Stimulated activated CD4-positive, alpha-beta T cell treated with anti-CD3 and anti-CD28 coated beads, Interleukin-12 subunit alpha, Interleukin-12 subunit beta, amount 100 ng/mL, for 48 hours (primary cell): ENCODE measurements at regions not wholly inside any gene's neighbourhood (a gene's known extent, or its start where the extent isn't known, plus 50 kb on each side); places are given as distances from the start of the nearest gene placed in this dataset.

Experiments used
- DNase-seq, 3 donors: peaks; one replicate each; pipeline ENCODE4 v3.0.0-alpha.2; 2020; ENCODE audit warnings: low read depth in 2 of 3, low spot score in 1 of 3

DNA sequence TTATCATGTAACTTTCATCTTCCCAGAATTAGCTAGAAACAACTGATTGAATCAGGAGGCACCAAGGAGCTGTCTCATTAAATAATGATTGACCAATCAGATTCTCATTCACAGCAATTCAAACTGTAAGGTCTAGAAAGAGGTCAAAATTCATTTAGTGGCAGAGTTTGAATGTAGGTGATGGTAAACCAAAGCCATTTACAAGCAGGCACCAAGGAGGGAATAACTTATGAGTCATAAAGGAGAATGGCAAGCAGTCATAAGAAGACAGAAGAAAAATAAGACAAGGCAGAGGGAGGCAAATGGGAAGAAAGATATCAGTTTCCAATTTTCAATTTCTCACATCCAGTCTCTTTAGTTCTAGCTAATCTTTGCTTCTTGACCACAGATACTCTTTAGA lies 52.9 kb upstream of the DEFB112 start:
- no peak for DNase-seq

DNA sequence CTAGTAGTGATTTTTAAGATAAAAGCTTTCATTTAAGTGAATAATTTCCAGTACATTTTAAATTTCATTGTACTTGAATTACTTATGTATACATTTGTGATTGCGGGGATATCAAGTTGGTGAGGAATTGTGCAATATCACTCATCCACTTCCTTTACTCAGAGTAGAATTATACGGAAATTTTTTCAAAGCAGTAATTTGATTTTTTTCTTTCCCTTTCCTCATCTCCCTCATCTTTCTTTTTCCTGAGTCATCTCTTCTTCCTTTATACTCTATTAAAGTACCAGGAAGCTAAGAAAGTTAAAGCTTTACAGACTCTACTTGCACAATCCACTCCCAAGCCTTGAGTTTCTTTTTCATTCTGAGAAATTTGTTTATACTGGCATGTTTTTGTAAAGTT lies 60.9 kb upstream of the DEFB112 start:
- DNase-seq, result no peak

DNA sequence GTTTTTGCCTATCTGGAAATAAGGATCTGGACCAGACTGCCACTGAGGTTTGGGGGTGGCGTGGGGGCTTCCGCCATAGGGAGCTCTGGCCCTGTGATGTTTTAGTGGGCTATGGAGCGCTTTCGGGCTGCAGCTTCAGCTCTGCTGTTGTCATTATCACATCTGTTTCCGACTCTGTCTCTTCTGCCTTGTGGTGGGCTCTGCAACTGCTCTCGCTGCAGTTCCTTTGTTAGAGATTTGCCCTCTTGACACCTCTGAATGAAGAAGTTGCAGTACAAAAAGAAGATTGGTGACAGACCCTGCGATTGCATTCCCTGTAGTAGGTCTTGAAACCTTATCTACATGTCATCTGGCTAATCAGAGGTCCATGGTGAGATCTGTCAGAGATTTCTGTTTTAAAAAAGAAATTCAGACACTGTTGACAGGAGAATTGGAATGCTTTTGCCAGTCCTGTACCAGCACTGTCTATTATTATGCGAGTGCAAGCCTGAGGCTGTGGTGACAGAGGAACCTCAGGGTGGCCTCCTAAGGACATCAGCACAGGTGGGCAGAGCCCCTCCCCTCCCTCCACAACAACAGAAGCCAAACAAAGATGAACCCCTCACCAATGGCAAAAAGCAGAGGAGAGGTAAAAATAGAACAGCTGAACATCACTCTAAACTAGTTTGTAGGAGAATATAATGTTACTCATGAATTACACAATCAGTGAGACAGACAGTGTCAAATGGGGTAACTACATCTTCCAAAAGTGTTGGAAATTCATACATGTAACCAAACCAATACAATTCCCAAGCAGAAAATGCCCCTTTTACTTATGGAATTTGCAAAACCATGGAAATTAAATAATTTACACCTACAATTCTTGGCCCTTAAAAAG lies 63.5 kb upstream of the DEFB112 start:
- no peak for DNase-seq

DNA sequence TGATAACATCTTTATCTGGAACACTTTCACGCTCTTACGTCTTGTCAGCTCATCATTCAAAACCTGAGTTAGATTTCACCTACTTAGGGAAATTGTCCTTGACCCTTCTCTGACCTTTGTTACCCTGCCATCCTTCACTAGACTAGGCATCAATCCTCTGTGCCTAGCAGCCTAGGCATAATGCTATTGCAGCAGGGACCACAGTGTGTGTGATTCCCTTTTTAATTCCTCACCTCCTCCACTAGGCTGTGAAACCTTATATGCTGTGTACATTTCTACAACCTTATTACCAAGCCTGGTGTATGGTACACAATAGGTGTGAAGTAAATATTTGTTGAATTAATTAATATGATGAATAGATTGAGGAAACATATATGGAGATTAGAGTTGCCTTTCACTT lies 66.7 kb upstream of the DEFB112 start:
- no peak for DNase-seq

DNA sequence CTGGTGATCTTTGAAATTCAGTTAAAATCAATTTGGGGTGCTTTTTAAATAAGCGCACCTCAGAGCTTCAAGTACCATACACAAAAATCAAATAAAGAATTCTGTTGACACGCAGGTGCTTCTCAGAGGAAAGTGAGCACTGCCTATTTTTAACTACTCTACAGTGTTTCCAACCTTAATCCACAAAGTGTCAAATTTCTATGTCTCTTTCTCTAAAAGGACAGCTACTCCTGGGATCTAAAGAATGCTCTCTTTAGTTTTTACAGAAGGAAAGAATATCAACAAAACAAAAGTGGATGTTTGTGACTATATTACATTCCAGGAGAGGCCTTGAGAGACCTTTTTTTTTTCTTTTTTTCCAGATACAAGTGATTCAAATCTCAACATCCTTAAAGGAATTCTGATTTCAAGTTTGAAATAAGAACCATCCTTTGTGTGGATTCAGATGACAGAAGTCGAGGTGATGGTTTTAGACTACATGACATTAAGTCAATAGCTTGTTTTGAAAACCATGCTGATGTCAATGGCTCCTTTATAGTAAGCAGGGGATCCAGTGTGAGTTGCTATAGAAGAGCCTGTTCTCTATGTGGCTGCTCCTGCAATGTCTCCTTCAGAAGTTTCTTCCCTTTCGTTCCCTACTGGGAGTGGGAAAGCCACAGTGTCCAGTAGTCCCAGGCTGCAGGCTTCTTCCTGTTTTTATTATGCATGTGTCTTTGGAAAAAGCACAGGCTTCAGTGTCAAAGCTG lies 67.2 kb upstream of the DEFB112 start:
- DNase-seq, result no peak

DNA sequence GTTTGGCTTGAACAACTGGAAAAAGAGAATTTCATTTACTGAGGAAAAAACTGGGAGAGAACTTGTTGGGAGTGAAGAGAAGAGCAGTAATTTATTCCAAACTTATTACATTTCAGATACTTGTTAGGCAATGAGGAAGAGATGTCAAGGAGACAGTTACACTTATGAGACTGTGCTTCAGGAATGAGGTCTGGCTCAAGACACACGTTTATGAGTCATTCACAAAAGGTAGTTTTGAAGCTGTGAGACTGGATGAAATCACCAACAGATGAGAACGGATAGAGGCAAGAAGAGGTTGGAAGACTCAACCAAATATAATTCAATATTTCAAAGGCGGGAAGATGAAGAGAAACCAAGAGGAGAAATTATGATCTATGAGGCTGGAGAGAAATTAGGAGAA lies 70.6 kb upstream of the DEFB112 start:
- DNase-seq, result no peak

DNA sequence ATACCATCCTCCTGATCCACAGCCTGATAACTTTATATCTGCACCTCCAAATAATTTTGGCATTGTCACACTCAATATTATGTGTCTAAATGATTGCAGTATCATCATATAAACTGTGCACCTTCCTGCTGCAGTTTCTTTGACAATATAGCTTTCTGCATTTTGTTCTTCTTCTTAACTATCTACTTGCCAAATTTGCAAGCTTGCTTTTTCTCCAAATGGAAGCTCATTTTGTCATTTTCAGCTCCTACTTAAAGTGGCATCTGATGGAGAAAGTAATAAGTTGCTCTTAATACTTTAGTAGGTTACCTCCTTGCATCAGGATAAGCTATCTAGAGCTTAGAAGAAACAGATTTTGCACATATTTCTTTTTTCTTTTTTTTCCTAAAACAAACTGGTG lies 74.0 kb upstream of the DEFB112 start:
- DNase-seq, result no peak

DNA sequence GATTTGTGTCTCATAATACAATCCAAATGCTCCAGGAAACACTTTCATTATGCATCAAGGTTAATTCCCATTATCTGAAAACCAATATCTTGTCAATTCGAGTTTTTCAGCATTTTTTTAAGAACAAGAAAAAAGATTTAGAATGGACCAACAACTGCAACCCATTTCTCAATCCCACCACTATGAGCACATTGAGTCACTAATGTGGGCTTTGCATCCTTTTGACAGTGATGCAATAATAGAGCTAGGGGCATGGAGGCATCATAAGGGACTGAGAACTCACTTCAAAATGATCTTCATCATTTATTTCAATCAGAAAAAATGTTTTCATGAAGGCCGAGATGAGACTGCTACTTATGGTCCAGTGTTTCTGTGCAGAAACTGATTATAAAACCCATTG lies 74.8 kb upstream of the DEFB112 start:
- no peak for DNase-seq

DNA sequence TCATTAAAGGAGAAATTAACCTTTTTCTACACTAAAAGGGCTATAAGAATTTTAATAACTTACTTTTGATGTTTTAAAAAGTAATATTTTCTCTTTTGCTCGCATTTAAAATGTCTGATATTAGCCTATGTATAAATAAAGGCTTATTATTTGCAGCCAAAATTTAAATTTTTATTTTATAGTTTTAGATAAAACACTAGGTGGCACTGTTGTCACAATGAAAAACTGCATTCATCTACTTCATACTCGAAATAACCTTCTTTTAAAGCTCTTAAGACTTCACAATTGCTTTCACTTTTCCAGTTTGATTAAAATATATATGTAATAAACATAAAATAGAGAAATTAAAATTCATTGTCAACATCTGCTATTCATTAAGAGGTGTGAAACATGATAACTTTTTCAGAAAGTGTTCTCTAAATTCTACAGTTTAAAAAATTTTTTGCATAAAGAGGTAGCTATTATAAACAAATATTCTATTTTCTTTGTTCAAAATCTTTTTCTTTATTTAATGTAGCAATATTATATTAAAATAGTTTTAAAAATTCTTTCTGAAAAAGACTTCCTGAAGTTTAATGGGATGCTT lies 78.8 kb upstream of the DEFB112 start:
- DNase-seq, result no peak

DNA sequence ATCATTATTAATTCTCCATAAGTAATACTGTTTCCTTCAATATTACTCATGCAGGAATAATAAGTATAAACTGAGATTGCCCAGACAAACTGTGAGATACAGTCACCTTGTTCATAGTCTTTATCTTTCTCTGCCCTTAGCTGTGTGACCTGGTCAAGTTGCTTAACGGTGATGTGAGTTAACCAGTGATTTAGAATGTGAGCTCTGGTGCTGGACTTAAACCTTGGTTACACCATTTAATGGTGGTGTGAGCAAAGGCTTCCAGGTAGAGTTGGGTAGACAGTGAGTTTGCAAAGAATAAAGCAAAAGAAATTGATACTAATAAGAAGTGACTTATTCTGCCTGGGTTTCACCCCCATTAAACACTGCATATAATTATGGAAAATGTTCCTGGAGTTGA lies 86.2 kb upstream of the DEFB112 start:
- DNase-seq, result no peak

DNA sequence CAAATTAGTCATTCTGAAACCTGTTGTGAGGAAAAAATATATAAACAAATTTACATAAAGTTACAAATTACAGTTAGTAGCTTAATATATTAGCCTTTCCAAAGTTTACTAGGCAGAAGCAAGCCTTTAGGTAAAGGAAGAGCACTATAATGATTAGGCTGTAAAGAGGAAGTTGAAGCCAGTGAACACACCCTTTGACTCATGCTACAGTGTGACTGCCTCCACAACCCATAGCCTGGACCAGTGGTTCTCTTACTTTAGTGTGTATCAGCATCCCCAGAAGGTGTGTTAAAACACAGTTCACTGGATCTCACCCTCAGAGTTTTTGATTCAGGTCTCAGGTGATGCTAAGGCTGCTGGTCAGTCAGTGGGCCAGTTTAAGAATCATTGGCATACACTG lies 91.4 kb upstream of the DEFB112 start:
- no peak for DNase-seq

DNA sequence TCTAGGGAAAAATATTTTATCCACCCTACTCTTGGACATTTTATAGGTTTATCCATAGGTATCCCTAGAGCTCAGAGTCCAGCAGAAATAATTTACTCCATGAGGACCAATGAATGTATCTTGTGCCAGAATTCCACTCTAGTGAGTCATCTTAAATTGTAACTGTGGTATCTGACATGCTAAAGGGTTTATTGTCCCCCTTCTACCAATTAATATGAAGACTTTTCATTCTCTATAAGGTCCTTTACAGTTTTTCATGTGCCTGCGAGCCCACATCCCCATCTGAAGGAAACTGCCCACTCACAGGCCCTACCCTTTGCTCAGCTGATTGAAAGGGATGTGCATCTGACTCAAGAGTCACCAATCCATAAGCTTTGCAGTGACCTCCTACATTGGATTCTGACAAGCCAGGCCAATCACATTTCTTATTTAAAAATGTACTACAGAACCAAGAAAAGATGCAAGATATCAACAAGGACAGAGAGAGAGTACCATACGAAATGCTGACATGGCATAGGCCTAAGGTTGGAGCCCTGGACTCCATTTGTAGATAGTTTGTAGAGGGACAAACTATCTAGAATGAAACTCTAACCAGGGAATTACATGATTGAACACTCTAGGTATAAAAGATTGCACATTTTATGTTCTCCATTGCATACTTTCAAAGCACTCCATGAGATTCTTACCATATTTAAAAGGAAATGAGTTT lies 93.4 kb upstream of the DEFB112 start:
- DNase-seq, result no peak

DNA sequence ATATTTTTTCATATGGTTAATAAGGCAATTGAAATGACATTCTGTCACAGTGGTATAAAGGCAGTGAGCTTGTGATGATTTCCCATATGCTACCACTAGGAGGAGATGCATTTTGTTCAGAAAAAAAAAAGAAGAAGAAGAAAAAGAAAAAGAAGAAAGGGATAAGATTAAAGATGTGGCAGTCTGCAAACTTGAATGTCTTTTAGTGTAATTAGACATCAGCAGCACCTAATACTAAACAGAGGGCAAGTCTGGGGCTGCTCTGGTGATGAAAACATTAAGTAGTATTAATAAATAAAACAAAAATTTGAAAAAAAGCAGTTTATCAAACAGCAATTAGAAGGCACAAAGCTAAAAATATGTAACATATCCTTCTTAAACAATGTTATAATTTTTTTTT lies 95.4 kb upstream of the DEFB112 start:
- no peak for DNase-seq

DNA sequence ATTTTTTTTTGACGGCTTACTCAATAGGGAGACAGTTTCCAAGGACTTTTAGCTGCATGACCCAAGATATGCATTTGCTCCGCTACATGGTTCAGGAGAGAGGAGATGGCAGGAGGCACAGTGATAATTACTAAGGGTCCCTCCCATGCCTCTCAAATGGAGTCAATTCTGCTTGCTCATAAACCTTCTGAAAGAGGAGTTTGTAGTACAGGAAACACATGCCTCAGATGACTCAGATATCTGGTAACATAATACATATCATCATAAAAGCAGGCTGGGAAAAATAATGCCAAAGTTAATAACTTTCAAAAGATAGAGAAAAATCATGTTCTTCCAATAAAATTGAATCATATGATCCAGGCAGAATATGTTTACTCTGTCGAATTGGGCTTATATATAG lies 97.6 kb upstream of the DEFB112 start:
- no peak for DNase-seq

DNA sequence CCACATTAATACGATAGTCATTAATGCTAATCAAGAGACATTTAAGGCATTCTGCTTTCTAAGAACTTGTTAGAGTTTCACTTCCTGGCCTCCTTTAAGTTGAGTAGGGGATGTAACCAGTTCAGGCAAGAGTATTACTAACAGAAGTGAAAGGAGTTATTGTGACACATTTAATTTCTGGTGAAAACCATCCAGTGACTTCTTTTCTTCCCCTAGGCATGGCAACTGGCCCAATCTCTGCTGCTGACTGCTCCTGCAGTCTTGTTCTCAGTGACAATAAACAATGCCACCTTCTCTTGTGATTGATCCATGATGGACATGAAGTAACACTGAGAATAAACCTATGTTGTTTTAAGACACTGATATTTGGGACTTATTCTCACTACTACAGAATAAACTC lies 130.9 kb upstream of the DEFB112 start:
- DNase-seq, result no peak

DNA sequence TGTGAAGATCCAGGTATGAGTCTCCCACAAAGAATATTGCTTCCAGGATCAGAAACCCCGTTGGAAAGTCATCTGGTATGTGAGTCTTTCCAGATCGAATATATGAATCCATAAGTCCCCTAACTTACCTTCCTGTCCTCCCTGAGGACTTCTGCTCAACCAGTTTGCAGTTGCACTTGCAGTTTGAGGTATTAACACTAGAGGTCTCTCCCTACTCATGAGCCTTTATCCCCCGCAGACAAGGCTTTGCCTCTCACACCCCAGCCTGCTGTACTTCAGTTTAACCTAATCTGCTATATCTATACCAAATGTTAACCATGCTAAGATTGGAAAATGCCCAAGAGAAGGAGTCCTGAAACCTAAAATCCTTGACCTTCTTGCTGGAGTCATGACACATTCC lies 135.3 kb upstream of the DEFB112 start:
- DNase-seq, result no peak

DNA sequence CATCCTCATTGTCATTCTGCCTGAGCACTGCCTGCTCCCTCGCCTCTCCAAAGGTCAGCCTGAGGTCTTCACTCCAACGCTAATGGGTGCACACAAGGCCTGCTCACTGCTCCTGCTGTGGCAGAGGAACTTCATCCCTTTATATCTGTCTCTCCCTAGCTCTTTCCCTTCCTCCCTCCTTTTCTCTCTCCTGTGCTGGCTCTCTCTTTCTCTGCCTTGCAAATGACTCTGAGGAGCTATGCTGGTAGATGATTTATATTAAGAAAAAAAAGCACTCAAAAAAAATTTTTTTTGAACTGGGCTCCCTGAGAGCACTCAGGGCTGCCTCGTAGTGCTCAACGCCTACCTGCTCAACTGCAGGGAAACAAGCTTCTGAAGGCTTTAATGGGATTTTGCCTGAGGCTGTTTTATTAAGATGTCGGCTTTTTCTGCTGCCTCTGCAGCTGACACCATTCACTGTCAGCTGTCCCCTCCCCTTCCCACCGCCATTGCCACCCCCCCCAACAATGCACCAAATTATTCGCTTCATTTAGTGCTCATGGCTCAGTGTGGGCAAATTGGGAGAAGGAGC lies 137.7 kb upstream of the DEFB112 start:
- no peak for DNase-seq

DNA sequence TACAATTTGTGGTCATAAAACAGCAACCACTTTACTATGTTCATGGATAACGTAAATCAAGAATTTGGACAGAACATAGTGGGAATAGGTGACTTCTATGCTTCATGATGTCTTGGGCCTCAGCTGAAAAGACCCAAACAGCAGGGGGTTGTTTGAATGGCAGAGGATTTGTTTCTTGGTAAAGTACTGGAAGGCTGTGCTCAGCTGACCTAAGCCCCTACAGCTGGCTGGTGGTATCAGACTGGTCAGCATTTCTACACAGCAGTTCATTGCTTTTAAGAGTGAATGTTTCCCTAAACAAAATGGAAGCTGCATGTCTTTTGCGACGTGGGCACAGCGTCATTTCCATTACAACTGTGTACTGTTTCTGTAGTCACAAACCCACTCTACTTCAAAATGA lies 148.5 kb upstream of the DEFB112 start:
- no peak for DNase-seq

DNA sequence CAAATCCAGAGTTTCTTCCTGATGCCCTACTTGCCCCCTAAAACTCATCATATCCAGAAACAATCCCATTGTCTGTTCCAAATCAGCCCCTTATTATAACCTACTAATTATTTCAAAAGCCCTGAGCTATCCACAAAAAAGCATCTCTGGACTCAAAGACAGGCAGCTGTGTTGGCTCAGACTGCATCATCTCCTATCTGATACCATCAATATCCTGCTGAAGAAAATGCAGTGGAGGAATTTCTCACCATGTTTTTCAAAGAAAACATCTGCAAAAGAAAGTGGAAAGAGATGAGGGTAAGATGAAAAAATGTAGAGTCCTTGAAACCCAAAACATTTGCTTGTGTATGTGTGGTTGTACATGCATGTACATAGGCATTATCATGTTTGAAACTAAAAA lies 153.0 kb upstream of the DEFB112 start:
- no peak for DNase-seq

DNA sequence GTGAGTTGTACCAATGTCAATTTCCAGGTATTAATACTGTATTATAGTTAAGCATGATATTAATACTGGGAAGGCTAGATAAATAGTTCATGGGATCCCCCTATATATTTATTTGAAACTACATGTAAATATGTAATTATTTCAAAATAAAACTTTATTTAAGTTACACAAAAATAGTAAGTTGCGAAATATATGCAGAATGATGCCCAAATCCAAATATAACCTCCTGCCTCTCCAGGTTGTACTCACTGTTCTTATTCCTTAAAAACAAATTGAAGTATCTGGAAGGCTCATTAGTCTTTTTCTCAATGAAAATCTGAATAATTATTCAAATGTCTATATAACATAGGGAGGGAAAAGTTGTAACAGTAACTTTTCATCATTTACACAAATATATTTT lies 161.9 kb upstream of the DEFB112 start:
- DNase-seq, result no peak

DNA sequence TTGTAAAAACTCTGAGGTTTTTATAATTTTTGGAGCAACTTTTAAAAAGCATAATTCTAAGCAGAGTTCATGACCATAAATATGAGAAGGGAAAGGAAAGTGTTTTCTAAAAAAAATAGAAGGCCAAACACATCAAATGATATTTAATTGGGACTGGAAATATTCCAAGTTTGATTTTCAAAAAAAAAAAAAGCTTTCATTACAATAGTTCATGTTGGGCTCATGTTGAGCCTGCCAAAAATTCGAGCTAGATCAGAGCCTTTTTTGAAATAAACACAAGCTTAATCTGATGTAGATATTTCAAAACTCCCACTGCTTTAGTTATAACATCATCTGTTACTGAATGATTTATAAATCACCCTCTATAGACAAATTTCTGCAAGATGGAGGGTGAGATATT lies 163.4 kb upstream of the DEFB112 start:
- no peak for DNase-seq
